ENCODE measurements at regions not wholly inside any gene's neighbourhood (a gene's known extent, or its start where the extent isn't known, plus 50 kb on each side); places are given as distances from the start of the nearest gene placed in this dataset.

GRCh38 chr1:58861076-58861475 is 77.2 kb upstream of the JUN start:
- H3K79me1 ChIP-seq (ENCODE audit: low read depth, low read length) = no peaks in the 10 kb centered on the region
- no peaks in the 10 kb centered on the region for H4K20me1 ChIP-seq (replicated peaks in 1 of 2; ENCODE audit: control insufficient read depth in 1 of 2, insufficient read depth in 2 of 2, low read length in 2 of 2)
- no peak overlapping the region for H3K4me3 ChIP-seq (ENCODE audit: extremely low read depth in 1 of 4, insufficient read depth in 2 of 4, low read depth in 3 of 4, low read length in 4 of 4)
- 33 to 83% methylated on average over 1 of the region's 1 CpG for WGBS, 2 experiments (ENCODE audit: extremely low coverage in 1 of 2, insufficient coverage in 1 of 2, insufficient read length in 1 of 2, insufficient replicate concordance in 2 of 2, low coverage in 1 of 2, low lambda C conversion rate in 2 of 2, missing lambda C conversion rate in 1 of 2)
- no peak overlapping the region for H2BK15ac ChIP-seq (ENCODE audit: low read length)
- peaks cover 0 to 10% (median 5%) of the 10 kb centered on the region in 4 experiments; a peak in 3 of 7 replicates for H3K4me1 ChIP-seq (replicated peaks in 1 of 4; ENCODE audit: control insufficient read depth in 3 of 4, insufficient read depth in 4 of 4, low read length in 3 of 4)
- H4K91ac ChIP-seq (replicated peaks; ENCODE audit: insufficient read length, low read length) = no peak overlapping the region
- H3K23me2 ChIP-seq (ENCODE audit: low read depth, low read length) = no peaks in the 10 kb centered on the region; the same call in 1 of the 2 replicates
- H3K9ac ChIP-seq (replicated peaks in 1 of 4; ENCODE audit: extremely low read depth in 1 of 4, low read depth in 3 of 4, low read length in 3 of 4) = no peak overlapping the region
- no peaks in the 10 kb centered on the region for H3K79me2 ChIP-seq (ENCODE audit: control insufficient read depth in 1 of 2, insufficient read depth in 2 of 2, low read length in 2 of 2)
- no peak overlapping the region for H2AK5ac ChIP-seq (ENCODE audit: low read depth, low read length)
- no peak overlapping the region for H4K8ac ChIP-seq (ENCODE audit: extremely low read depth, insufficient read depth, low read length)
- H3K9me3 ChIP-seq (ENCODE audit: insufficient read depth in 2 of 2, low read depth in 1 of 2, low read length in 1 of 2) = no peaks in the 10 kb centered on the region
- ChIA-PET POLR2A (ENCODE audit: partially characterized antibody) (interaction anchor here (1.0 kb wide), 1 partner anchor 14 kb away, joined by 3 read pairs; no protein-coding TSS in a partner anchor), CTCF (ENCODE audit: partially characterized antibody) (interaction anchor here (1.3 to 1.5 kb wide), 2 partner anchors 18 to 32 kb away, joined by 3 read pairs; no protein-coding TSS in a partner anchor)
- no peak overlapping the region for H2AFZ ChIP-seq (ENCODE audit: low read length)
- H3K14ac ChIP-seq (ENCODE audit: insufficient read length) = no peak overlapping the region
- H2BK5ac ChIP-seq (ENCODE audit: low read depth, low read length) = no peak overlapping the region
- no peak overlapping the region for H3K4me2 ChIP-seq (ENCODE audit: insufficient read depth in 1 of 2, low read depth in 2 of 2, low read length in 2 of 2)
- no peak overlapping the region for H3K56ac ChIP-seq (replicated peaks; ENCODE audit: insufficient read length, low read depth, low read length)
- H3K18ac ChIP-seq (ENCODE audit: extremely low read depth, low read length) = no peak overlapping the region
- H4K5ac ChIP-seq (ENCODE audit: insufficient read length, low read depth, low read length) = no peak overlapping the region
- peaks cover 0 to 2% (median 0%) of the 10 kb centered on the region in 4 experiments; a peak in 1 of 7 replicates for H3K27me3 ChIP-seq (replicated peaks in 1 of 4; ENCODE audit: control insufficient read depth in 3 of 4, extremely low read depth in 1 of 4, insufficient read depth in 3 of 4, low read length in 3 of 4)
- no peak overlapping the region for H3K4ac ChIP-seq (replicated peaks; ENCODE audit: insufficient read length, low read depth, low read length)
- H2BK120ac ChIP-seq (replicated peaks; ENCODE audit: low read depth, low read length) = no peak overlapping the region
- H3K23ac ChIP-seq (ENCODE audit: insufficient read length) = no peak overlapping the region
- FAIRE-seq (no peak), DNase-seq (ENCODE audit: low read depth in 1 of 2, low spot score in 2 of 2) (no peak)
- H2BK12ac ChIP-seq (ENCODE audit: low read depth, low read length) = no peak overlapping the region
- H3K36me3 ChIP-seq (ENCODE audit: control insufficient read depth in 2 of 4, insufficient read depth in 4 of 4, low read length in 3 of 4) = no peaks in the 10 kb centered on the region
- no peak overlapping the region for H2BK20ac ChIP-seq (ENCODE audit: low read length)
- H3K27ac ChIP-seq (ENCODE audit: low read depth, low read length) = no peak overlapping the region
- no peak for TF ChIP-seq TAF1 (IDR thresholded peaks at IDR 0.05; ENCODE audit: low read depth, low read length)
- no peak for TF ChIP-seq KDM5A (IDR thresholded peaks at IDR 0.05; ENCODE audit: low read length)
- no peak for TF ChIP-seq GABPA (IDR thresholded peaks at IDR 0.05; ENCODE audit: borderline replicate concordance, insufficient read depth, low read length)
- TF ChIP-seq RXRA (IDR thresholded peaks at IDR 0.05; ENCODE audit: insufficient read depth, low read depth, low read length) = no peak
- TF ChIP-seq BRCA1 (IDR thresholded peaks at IDR 0.05; ENCODE audit: low read depth, low read length) = no peak
- no peak for TF ChIP-seq SP2 (IDR thresholded peaks at IDR 0.05; ENCODE audit: low read length)
- TF ChIP-seq USF2 (IDR thresholded peaks at IDR 0.05; ENCODE audit: low read length) = no peak
- TF ChIP-seq BACH1 (IDR thresholded peaks at IDR 0.05; ENCODE audit: low read length) = no peak
- no peak for TF ChIP-seq CHD2 (IDR thresholded peaks at IDR 0.05; ENCODE audit: low read length)
- no peak for TF ChIP-seq JUND (IDR thresholded peaks at IDR 0.05; ENCODE audit: low read length)
- no peak for TF ChIP-seq CBX8 (IDR thresholded peaks at IDR 0.05; ENCODE audit: borderline replicate concordance, low read depth, low read length)
- TF ChIP-seq CTCF (IDR thresholded peaks at IDR 0.05; ENCODE audit: control extremely low read depth in 1 of 3, insufficient read depth in 1 of 3, low read depth in 1 of 3, low read length in 3 of 3) = no peak

Measured in H1 (cell line).